NB4 (cell line): ENCODE measurements at regions not wholly inside any gene's neighbourhood (a gene's known extent, or its start where the extent isn't known, plus 50 kb on each side); places are given as distances from the start of the nearest gene placed in this dataset.

Experiments
- DNase-seq: peaks from one replicate; pipeline ENCODE4 v3.0.0; 2010; ENCODE audit warnings: low read depth
- H3K4me3 ChIP-seq: one replicate; pipeline ENCODE4 v1.5.1; 2011; ENCODE audit warnings: mild to moderate bottlenecking, low read depth, low read length, moderate library complexity
- CTCF ChIP-seq: IDR thresholded peaks from one replicate; pipeline ENCODE4 v1.5.1; 2012; ENCODE audit warnings: low read depth, low read length
- MAX ChIP-seq: IDR thresholded peaks from 2 replicates; pipeline ENCODE4 v1.6.1; 2011; ENCODE audit warnings: low read depth, low read length
- MYC ChIP-seq: IDR thresholded peaks from 2 replicates; pipeline ENCODE4 v1.6.1; 2011; ENCODE audit warnings: low read depth, low read length
- POLR2A ChIP-seq: IDR thresholded peaks from 2 replicates; pipeline ENCODE4 v1.6.1; 2011; ENCODE audit warnings: mild to moderate bottlenecking; ENCODE audit not compliant: insufficient read length; ENCODE audit errors: extremely low read depth

GRCh38 chr14:36083317-36083716 lies 93.2 kb downstream of the PTCSC3 start:
- no peak for DNase-seq
- TF ChIP-seq MAX = no peak
- TF ChIP-seq MYC = no peak
- TF ChIP-seq POLR2A = no peak
- no peak for TF ChIP-seq CTCF
- no peak overlapping the region for H3K4me3 ChIP-seq

- DNase-seq = no peak
- no peak overlapping the region for H3K4me3 ChIP-seq
- TF ChIP-seq MYC (no peak), POLR2A (no peak), MAX (no peak), CTCF (no peak)
Observed at GRCh38 chr14:36078080-36078479, 98.4 kb downstream of the PTCSC3 start.

GRCh38 chr14:36076197-36076596 lies 100.3 kb downstream of the PTCSC3 start:
- no peak for TF ChIP-seq POLR2A
- no peak for TF ChIP-seq MYC
- no peak for TF ChIP-seq CTCF
- no peak for TF ChIP-seq MAX
- DNase-seq = peak; percentile 33
- no peak overlapping the region for H3K4me3 ChIP-seq

GRCh38 chr14:36075203-36075602 lies 101.3 kb downstream of the PTCSC3 start:
- no peak for DNase-seq

GRCh38 chr14:36070720-36071043 lies 105.8 kb downstream of the PTCSC3 start:
- DNase-seq = no peak
- TF ChIP-seq MAX (no peak), MYC (no peak), CTCF (no peak), POLR2A (no peak)
- H3K4me3 ChIP-seq = no peak overlapping the region

More at GRCh38 chr14:36075203-36075602, 101.3 kb downstream of the PTCSC3 start:
- H3K4me3 ChIP-seq = no peak overlapping the region
- no peak for TF ChIP-seq POLR2A
- TF ChIP-seq MAX = no peak
- TF ChIP-seq CTCF = no peak
- no peak for TF ChIP-seq MYC

- TF ChIP-seq MYC (peak; percentile 32; the same call in 1 of the 2 replicates), MAX (no peak), CTCF (peak; percentile 78)
- H3K4me3 ChIP-seq = no peak overlapping the region
- DNase-seq = peak; percentile 63
Observed at GRCh38 chr14:36070031-36070719, 106.3 kb downstream of the PTCSC3 start.
